ENCODE measurements at regions not wholly inside any gene's neighbourhood (a gene's known extent, or its start where the extent isn't known, plus 50 kb on each side); places are given as distances from the start of the nearest gene placed in this dataset.

GRCh38 chr17:14690704-14691103 is 389.8 kb downstream of the HS3ST3B1 start:
- TF ChIP-seq EP300 (conservative IDR thresholded peaks at IDR 0.05; ENCODE audit: poor library complexity, severe bottlenecking) (no peak), CTCF (IDR thresholded peaks at IDR 0.05; ENCODE audit: poor library complexity, severe bottlenecking) (no peak), POLR2AphosphoS5 (IDR thresholded peaks at IDR 0.05) (no peak), REST (IDR thresholded peaks at IDR 0.05; ENCODE audit: borderline replicate concordance) (no peak), TAF1 (IDR thresholded peaks at IDR 0.05; ENCODE audit: low read depth) (no peak), MXI1 (conservative IDR thresholded peaks at IDR 0.05; ENCODE audit: poor library complexity, severe bottlenecking) (no peak), SMC3 (conservative IDR thresholded peaks at IDR 0.05; ENCODE audit: poor library complexity) (no peak), RAD21 (conservative IDR thresholded peaks at IDR 0.05) (no peak)

Measured in neural cell (in vitro differentiated cells).